Loucy (cell line): ENCODE measurements at regions not wholly inside any gene's neighbourhood (a gene's known extent, or its start where the extent isn't known, plus 50 kb on each side); places are given as distances from the start of the nearest gene placed in this dataset.

Source experiments
- H2AFZ ChIP-seq: fragments of 200-600 bp; sonication (generic); 2 replicates; pipeline ENCODE4 v1.6.0; 2016; ENCODE audit warnings: antibody characterized with exemption, mild to moderate bottlenecking, low read length, moderate library complexity
- H3F3A ChIP-seq: fragments of 200-600 bp; 2 replicates; pipeline ENCODE4 v1.6.0; 2016; ENCODE audit warnings: antibody characterized with exemption, low read depth, mild to moderate bottlenecking
- H3K27me3 ChIP-seq: fragments of 200-600 bp; sonication (generic); 2 replicates; pipeline ENCODE4 v1.6.1; 2014; ENCODE audit warnings: low read length, mild to moderate bottlenecking; ENCODE audit not compliant: insufficient read depth, poor library complexity, severe bottlenecking
- H3K36me3 ChIP-seq: fragments of 200-600 bp; sonication (generic); 2 replicates; pipeline ENCODE4 v1.6.1; 2016; ENCODE audit warnings: low read length; ENCODE audit not compliant: insufficient read depth
- H3K4me1 ChIP-seq: fragments of 200-600 bp; sonication (generic); 2 replicates; pipeline ENCODE4 v1.5.1; 2014; ENCODE audit warnings: low read length, mild to moderate bottlenecking; ENCODE audit not compliant: insufficient read depth, poor library complexity, severe bottlenecking
- H3K4me2 ChIP-seq: fragments of 200-600 bp; sonication (generic); 2 replicates; pipeline ENCODE4 v1.6.0; 2014; ENCODE audit warnings: antibody characterized with exemption, low read length, low read depth, mild to moderate bottlenecking; ENCODE audit not compliant: poor library complexity, severe bottlenecking
- H3K4me3 ChIP-seq: fragments of 200-600 bp; sonication (generic); 2 replicates; pipeline ENCODE4 v1.5.1; 2014; ENCODE audit warnings: low read length, mild to moderate bottlenecking, mixed read lengths; ENCODE audit not compliant: poor library complexity, severe bottlenecking
- H3K79me2 ChIP-seq: fragments of 200-600 bp; sonication (generic); 2 replicates; pipeline ENCODE4 v1.6.1; 2014; ENCODE audit warnings: low read length; ENCODE audit not compliant: insufficient read depth
- H3K9ac ChIP-seq: fragments of 200-600 bp; sonication (generic); 2 replicates; pipeline ENCODE4 v1.6.0; 2014; ENCODE audit warnings: mild to moderate bottlenecking, low read depth, low read length, moderate library complexity; ENCODE audit not compliant: poor library complexity, severe bottlenecking
- H3K9me2 ChIP-seq: fragments of 200-600 bp; sonication (generic); replicated peaks from 2 replicates; pipeline ENCODE4 v1.6.1; 2016; ENCODE audit warnings: low read depth, low read length, mixed read lengths
- H3K9me3 ChIP-seq: fragments of 200-600 bp; sonication (generic); 2 replicates; pipeline ENCODE4 v1.6.1; 2014; ENCODE audit warnings: mild to moderate bottlenecking, antibody characterized with exemption, low read length, low read depth; ENCODE audit not compliant: insufficient read depth
- H4K20me1 ChIP-seq: fragments of 200-600 bp; sonication (generic); 2 replicates; pipeline ENCODE4 v1.6.0; 2014; ENCODE audit warnings: antibody characterized with exemption, low read length, mild to moderate bottlenecking; ENCODE audit not compliant: insufficient read depth, poor library complexity, severe bottlenecking
- CTCF ChIP-seq: fragments of 200-600 bp; sonication (generic); conservative IDR thresholded peaks from 2 replicates; pipeline ENCODE4 v1.5.1; 2014; ENCODE audit warnings: mild to moderate bottlenecking, antibody characterized with exemption, low read length
- EZH2phosphoT487 ChIP-seq: fragments of 200-600 bp; IDR thresholded peaks from 2 replicates; pipeline ENCODE4 v1.6.1; 2018; ENCODE audit warnings: antibody characterized with exemption, mild to moderate bottlenecking, moderate library complexity, borderline replicate concordance

GRCh38 chr1:239939602-239940001, 152.1 kb upstream of the FMN2 start:
- no peak for TF ChIP-seq CTCF
- TF ChIP-seq EZH2phosphoT487: no peak
- H3K36me3 ChIP-seq: no peaks in the 10 kb centered on the region
- H3K79me2 ChIP-seq: no peaks in the 10 kb centered on the region

GRCh38 chr1:239943761-239944160, 147.9 kb upstream of the FMN2 start:
- Histone ChIP-seq H3K4me3 (no peak overlapping the region), H3K9me3 (no peaks in the 10 kb centered on the region), H3K4me1 (no peaks in the 10 kb centered on the region), H3K9me2 (no peaks in the 10 kb centered on the region), H3K79me2 (no peaks in the 10 kb centered on the region), H3K27me3 (no peaks in the 10 kb centered on the region), H3F3A (no peaks in the 10 kb centered on the region), H3K4me2 (no peak overlapping the region), H3K9ac (no peak overlapping the region), H2AFZ (no peak overlapping the region), H4K20me1 (no peaks in the 10 kb centered on the region), H3K36me3 (no peaks in the 10 kb centered on the region)
- TF ChIP-seq CTCF (no peak), EZH2phosphoT487 (no peak)

More at GRCh38 chr1:239939602-239940001, 152.1 kb upstream of the FMN2 start:
- H3K9ac ChIP-seq: no peak overlapping the region
- no peaks in the 10 kb centered on the region for H3K9me3 ChIP-seq
- no peaks in the 10 kb centered on the region for H3K27me3 ChIP-seq
- H3K4me1 ChIP-seq: no peaks in the 10 kb centered on the region
- no peak overlapping the region for H3K4me2 ChIP-seq
- H3K4me3 ChIP-seq: no peak overlapping the region
- H3F3A ChIP-seq: no peaks in the 10 kb centered on the region
- no peaks in the 10 kb centered on the region for H4K20me1 ChIP-seq
- no peaks in the 10 kb centered on the region for H3K9me2 ChIP-seq
- H2AFZ ChIP-seq: no peak overlapping the region

GRCh38 chr1:239944666-239945065, 147.0 kb upstream of the FMN2 start:
- Histone ChIP-seq H3K9ac (no peak overlapping the region), H3K9me3 (no peaks in the 10 kb centered on the region), H3K36me3 (no peaks in the 10 kb centered on the region), H3F3A (no peaks in the 10 kb centered on the region), H3K79me2 (no peaks in the 10 kb centered on the region), H3K27me3 (no peaks in the 10 kb centered on the region), H3K4me3 (no peak overlapping the region), H3K9me2 (no peaks in the 10 kb centered on the region), H3K4me2 (no peak overlapping the region), H3K4me1 (no peaks in the 10 kb centered on the region), H2AFZ (no peak overlapping the region), H4K20me1 (no peaks in the 10 kb centered on the region)
- TF ChIP-seq CTCF (no peak), EZH2phosphoT487 (no peak)
